ENCODE measurements at regions not wholly inside any gene's neighbourhood (a gene's known extent, or its start where the extent isn't known, plus 50 kb on each side); places are given as distances from the start of the nearest gene placed in this dataset.

- no peak for DNase-seq
Measured at GRCh38 chr20:52921340-52921739, 50.8 kb upstream of the TSHZ2 start.

DNA sequence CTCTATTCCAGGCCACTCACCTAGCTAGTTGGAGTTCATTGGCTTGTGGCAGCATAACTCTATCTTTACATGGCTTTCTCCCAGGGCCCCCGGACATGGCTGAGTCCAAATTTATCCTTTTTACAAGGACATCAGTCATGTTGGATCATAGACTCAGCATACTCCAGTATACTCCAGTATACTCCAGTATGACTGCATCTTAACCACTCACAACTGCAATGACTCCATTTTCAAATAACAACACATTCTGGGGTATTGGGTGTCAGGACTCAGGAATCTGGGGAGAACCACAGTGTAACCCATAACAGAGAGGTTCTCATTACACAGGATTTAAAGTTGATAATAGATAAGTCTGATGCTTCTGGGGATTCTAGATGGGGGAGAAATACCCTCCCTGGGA, 53.8 kb upstream of the TSHZ2 start:
- no peak for DNase-seq

- DNase-seq = no peak
Measured at GRCh38 chr20:52915564-52915963, 56.6 kb upstream of the TSHZ2 start.

- DNase-seq = no peak
Measured at GRCh38 chr20:52914870-52915269, 57.3 kb upstream of the TSHZ2 start.

- DNase-seq = no peak
Measured at GRCh38 chr20:52913650-52914387, 58.3 kb upstream of the TSHZ2 start.

GRCh38 chr20:52905241-52905994, 66.7 kb upstream of the TSHZ2 start:
- no peak for DNase-seq

GRCh38 chr20:52904837-52905236, 67.3 kb upstream of the TSHZ2 start:
- DNase-seq = no peak

DNA sequence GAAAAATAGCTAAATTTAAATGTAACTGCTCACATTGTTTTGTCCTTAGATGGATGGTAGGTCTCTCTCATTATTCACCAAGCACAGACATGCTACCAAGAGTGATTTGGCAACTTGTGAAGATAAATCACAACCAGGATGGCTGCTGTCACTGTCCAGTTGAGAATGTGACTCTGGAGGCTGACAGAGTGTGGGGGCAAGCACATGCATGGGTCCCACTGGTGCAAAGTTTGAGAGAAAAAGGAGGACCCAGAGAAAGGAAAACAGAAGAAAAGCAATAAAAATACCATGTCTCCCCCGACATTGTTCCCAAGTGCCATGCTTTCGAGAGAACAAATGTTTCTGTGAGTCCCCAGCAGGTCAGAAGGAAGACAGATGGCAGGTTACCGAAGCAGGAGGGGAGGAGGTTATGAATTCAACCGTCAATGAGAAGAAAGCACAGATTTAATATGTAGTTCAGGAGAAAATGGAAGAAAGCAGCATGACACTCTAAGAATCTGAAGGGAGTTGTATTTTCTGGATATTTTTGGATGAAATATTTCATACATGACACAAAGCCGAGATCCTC, 73.0 kb upstream of the TSHZ2 start:
- DNase-seq = no peak

DNA sequence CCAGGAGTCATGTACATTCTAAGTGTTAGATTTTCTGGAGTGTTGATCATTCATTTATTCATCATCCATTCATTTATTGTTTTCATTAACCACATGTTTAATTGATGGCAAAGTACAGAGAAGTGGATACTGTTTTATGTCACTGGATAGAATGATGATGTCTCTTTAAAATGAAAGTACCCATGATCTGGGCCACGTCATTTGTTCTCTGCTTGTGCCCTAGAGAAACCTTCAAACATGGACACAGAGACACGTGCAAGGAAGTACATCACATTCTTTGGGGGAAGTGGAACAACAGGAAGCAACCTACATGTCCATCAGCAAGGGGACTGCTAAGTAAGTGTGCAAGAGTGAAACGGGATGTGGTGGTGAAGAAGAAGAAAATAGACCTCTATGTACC, 75.8 kb upstream of the TSHZ2 start:
- DNase-seq = no peak

- DNase-seq = no peak
Measured at GRCh38 chr20:52895701-52896100, 76.5 kb upstream of the TSHZ2 start.

DNA sequence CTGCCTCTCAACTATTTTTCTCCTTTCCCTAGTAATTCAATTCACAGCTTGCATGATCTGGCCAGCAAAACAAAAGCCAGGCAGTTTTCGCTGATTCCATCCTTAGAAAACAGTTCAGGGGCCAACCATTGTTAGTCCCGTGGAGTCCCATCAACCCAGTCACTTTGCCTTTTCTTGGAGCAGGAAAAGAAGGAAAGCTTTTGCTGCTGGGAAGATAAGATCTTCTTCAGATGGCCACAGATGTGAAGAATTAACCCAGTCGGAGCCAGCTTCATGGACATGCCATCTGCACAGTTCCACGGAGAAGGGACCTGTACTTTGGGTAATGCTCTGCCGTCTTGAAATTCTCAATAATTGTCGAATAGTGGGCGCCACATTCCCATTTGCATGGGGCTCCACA, 76.9 kb upstream of the TSHZ2 start:
- DNase-seq = no peak

GRCh38 chr20:52893498-52893897, 78.7 kb upstream of the TSHZ2 start:
- DNase-seq = no peak

DNA sequence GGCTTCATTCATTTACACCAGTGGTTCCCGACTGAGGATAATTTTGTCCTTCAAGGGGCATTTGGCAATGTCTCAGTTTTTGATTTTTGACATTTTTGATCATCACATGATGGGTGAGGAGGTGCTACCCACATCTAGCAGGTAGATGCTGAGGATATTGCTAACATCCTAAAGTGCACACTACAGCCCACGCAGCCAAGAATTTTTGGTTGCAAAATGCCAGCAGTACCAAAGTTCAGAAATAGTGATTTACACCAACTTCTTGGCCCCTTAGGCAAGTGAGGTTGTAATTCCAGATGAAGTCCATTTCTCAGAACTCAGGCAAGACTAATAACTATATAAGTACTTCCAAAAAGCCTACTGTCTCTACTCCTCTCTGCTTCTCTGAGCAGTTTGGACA, 80.1 kb upstream of the TSHZ2 start:
- no peak for DNase-seq

GRCh38 chr20:52890130-52890529, 82.0 kb upstream of the TSHZ2 start:
- DNase-seq = no peak

GRCh38 chr20:52889225-52889624, 82.9 kb upstream of the TSHZ2 start:
- no peak for DNase-seq

GRCh38 chr20:52888096-52888495, 84.1 kb upstream of the TSHZ2 start:
- DNase-seq = no peak

DNA sequence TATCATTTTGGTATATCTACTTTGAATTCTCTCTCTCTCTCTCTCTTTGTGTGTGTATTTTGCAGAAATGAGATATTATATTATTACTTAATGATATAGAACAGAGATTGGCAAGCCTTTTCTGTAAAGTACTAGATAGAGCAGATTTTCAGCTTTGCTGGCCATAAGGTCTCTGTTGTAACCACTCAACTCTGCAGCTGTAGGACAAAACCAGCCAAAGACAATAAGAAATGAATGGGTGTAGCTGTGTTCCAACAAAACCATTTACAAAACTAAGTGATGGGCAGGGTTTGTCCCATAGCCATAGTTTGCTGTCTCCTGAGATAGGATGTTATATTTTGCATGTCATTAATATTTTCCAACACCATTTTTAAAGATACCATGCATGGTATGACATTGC, 91.2 kb upstream of the TSHZ2 start:
- no peak for DNase-seq

GRCh38 chr20:52880259-52880658, 91.9 kb upstream of the TSHZ2 start:
- no peak for DNase-seq

GRCh38 chr20:52874241-52874640, 97.9 kb upstream of the TSHZ2 start:
- DNase-seq = no peak

GRCh38 chr20:52869698-52870501, 102.3 kb upstream of the TSHZ2 start:
- no peak for DNase-seq

- DNase-seq = no peak
Measured at GRCh38 chr20:52869276-52869675, 102.9 kb upstream of the TSHZ2 start.

GRCh38 chr20:52867305-52867704, 104.9 kb upstream of the TSHZ2 start:
- DNase-seq = no peak

- DNase-seq = no peak
Measured at GRCh38 chr20:52864916-52865605, 107.1 kb upstream of the TSHZ2 start.

All from HCEC 1CT (cell line).